ENCODE measurements at regions not wholly inside any gene's neighbourhood (a gene's known extent, or its start where the extent isn't known, plus 50 kb on each side); places are given as distances from the start of the nearest gene placed in this dataset.

GRCh38 chr7:67426654-67427053 is 430.0 kb downstream of the TYW1 start:
- no peak for DNase-seq

- DNase-seq = no peak
Observed at GRCh38 chr7:67429735-67430134, 433.1 kb downstream of the TYW1 start.

DNA sequence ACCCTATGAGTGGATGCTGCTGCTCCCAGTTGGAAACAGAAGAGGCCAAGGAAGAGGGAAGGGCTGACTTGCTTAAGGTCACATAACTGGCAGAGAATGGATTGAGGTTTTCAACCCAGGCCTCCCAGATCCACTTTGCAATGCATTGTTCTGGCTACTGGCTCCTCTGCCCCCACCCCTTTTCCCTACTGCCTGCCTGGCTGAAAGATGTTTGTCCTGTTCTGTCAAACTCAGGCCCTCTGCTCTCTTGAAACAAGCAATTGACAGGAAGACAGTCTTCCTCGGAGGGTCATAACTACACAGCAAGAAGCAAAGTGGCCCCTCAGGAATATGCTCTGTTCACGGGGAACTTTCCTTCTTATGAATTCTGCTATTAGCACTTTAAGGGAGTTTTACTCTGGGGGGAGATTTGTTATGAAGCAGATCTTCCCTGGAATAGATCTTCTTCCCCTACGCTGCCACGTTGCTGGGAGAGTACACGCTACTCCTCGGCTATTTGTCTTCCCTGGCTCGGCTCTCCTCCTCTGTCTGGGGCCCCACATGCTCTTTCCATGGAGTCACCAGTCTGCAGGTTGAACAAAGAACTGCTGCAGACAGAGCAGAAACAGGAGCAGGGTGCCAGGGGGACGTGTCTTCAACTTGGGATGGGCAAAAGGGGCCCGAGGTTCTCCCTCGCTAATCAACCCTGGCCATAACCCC is 436.1 kb downstream of the TYW1 start:
- DNase-seq = no peak

- DNase-seq = no peak
Observed at GRCh38 chr7:67435894-67436535, 439.4 kb downstream of the TYW1 start.

- no peak for DNase-seq
Observed at GRCh38 chr7:67438198-67438882, 441.7 kb downstream of the TYW1 start.

GRCh38 chr7:67438913-67439505 is 442.4 kb downstream of the TYW1 start:
- DNase-seq = no peak

- DNase-seq = no peak
Observed at GRCh38 chr7:67440321-67440720, 443.7 kb downstream of the TYW1 start.

GRCh38 chr7:67445728-67446127 is 449.1 kb downstream of the TYW1 start:
- DNase-seq = no peak

- DNase-seq = no peak
Observed at GRCh38 chr7:67447297-67447696, 450.7 kb downstream of the TYW1 start.

GRCh38 chr7:67448271-67448670 is 451.6 kb downstream of the TYW1 start:
- DNase-seq = no peak

- DNase-seq = no peak
Observed at GRCh38 chr7:67450171-67450570, 453.5 kb downstream of the TYW1 start.

- DNase-seq = no peak
Observed at GRCh38 chr7:67451306-67451705, 454.7 kb downstream of the TYW1 start.

- DNase-seq = no peak
Observed at GRCh38 chr7:67452516-67453026, 455.9 kb downstream of the TYW1 start.

- no peak for DNase-seq
Observed at GRCh38 chr7:67453580-67454380, 457.1 kb downstream of the TYW1 start.

DNA sequence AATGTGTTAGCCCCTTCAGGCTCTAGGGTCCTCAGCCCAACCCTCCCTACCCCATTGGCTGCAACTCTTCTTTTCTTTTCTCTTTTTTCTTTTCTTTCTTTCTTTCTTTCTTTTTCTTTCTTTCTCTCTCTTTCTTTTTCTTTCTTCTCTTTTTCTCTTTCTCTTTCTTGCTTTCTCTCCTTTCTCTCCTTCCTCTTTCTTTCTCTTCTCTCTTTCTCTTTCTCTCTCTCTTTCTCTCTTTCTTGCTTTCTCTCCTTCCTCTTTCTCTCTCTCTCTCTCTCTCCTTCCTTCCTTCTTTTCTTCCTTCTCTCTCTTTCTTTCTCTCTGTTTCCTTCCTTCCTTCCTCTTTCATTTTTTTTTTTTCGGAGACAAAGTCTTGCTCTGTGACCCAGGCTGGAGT is 458.9 kb downstream of the TYW1 start:
- DNase-seq = no peak

- no peak for DNase-seq
Observed at GRCh38 chr7:67462781-67463191, 466.2 kb downstream of the TYW1 start.

DNA sequence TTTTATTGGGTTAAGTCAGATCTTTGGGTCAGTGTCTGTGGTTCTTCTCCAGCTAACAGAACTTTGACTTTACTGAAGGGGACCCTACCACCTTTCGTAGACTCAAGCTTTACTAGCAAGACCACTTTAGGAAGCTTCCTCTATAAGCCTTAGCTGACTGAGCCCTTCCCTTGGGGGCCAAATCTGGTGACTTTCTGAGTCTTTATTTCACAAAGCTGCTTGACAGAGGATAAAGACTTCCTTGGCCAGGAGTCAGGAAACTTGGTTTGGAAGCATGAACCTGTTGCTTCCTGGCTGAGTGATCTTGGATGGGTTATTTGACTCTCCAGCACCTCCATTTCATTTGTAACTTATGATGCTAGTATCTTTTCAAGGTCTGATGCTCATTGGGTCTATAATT is 466.7 kb downstream of the TYW1 start:
- DNase-seq = no peak

GRCh38 chr7:67463983-67464382 is 467.4 kb downstream of the TYW1 start:
- no peak for DNase-seq

- DNase-seq = no peak
Observed at GRCh38 chr7:67466109-67466508, 469.5 kb downstream of the TYW1 start.

- no peak for DNase-seq
Observed at GRCh38 chr7:67470256-67470751, 473.7 kb downstream of the TYW1 start.

DNA sequence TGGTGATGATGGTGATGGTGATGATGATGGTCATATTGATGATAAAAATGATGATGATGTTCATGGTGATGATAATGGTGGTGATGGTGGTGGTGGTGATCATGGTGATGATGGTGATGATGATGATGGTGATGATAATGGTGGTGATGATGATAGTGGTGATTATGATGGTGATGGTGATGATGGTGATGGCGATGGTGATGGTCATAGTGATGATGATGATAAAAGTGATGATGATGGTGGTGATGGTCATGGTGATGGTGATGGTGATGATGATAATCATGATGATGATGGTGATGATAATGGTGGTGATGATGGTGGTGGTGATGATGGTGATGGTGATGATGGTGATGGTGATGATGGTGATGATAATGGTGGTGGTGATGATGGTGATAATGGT is 478.7 kb downstream of the TYW1 start:
- no peak for DNase-seq

GRCh38 chr7:67478066-67478465 is 481.4 kb downstream of the TYW1 start:
- DNase-seq = no peak

All from activated CD8-positive, alpha-beta memory T cell treated with anti-CD3 and anti-CD28 coated beads for 24 hours (primary cell).